ENCODE measurements at regions not wholly inside any gene's neighbourhood (a gene's known extent, or its start where the extent isn't known, plus 50 kb on each side); places are given as distances from the start of the nearest gene placed in this dataset.

DNA sequence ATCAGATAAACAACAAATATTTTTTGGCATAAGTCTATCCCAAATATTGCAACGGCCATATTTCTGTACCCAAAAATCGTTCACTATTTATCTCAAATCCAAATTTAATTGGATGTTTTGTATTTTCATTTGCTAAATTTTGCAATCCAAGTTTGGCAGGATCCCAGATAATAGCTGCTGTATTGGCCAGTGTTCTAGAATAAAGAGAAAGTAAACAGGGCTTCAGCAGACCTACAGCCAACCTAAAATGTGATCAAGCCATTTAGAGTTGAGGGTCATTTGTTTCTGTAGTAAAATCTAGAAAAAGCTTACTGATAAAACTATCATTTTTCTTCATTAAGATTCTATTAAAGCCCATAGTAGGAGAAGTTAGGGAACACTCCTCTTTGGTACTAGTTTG lies 506.6 kb upstream of the PTBP2 start:
- H3K27me3 ChIP-seq (ENCODE audit: control insufficient read depth in 4 of 4, insufficient read depth in 4 of 4, low read length in 3 of 4): no peaks in the 10 kb centered on the region
- H3K9me3 ChIP-seq (ENCODE audit: control insufficient read depth in 4 of 4, low read length in 3 of 4): no peaks in the 10 kb centered on the region
- TF ChIP-seq HNF4G (IDR thresholded peaks at IDR 0.05) (no peak), YY1 (IDR thresholded peaks at IDR 0.05) (peak; percentile 38), FOXA2 (IDR thresholded peaks at IDR 0.05) (peak; percentile 87), NR2F2 (IDR thresholded peaks at IDR 0.05) (no peak), FOXA1 (IDR thresholded peaks at IDR 0.05) (peak; percentile 70)
- TF ChIP-seq, protein P1, sequence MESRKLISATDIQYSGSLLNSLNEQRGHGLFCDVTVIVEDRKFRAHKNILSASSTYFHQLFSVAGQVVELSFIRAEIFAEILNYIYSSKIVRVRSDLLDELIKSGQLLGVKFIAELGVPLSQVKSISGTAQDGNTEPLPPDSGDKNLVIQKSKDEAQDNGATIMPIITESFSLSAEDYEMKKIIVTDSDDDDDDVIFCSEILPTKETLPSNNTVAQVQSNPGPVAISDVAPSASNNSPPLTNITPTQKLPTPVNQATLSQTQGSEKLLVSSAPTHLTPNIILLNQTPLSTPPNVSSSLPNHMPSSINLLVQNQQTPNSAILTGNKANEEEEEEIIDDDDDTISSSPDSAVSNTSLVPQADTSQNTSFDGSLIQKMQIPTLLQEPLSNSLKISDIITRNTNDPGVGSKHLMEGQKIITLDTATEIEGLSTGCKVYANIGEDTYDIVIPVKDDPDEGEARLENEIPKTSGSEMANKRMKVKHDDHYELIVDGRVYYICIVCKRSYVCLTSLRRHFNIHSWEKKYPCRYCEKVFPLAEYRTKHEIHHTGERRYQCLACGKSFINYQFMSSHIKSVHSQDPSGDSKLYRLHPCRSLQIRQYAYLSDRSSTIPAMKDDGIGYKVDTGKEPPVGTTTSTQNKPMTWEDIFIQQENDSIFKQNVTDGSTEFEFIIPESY (IDR thresholded peaks at IDR 0.05): no peak
- H3K9ac ChIP-seq (ENCODE audit: low read depth in 1 of 2, low read length in 2 of 2): no peak overlapping the region
- no peak overlapping the region for H3K4me3 ChIP-seq (ENCODE audit: low read depth in 1 of 3, low read length in 3 of 3)
- no peak for DNase-seq (ENCODE audit: low spot score)
- WGBS: 29% methylated on average over 2 of the region's 2 CpGs
- H3K4me1 ChIP-seq (ENCODE audit: control insufficient read depth in 4 of 4, insufficient read depth in 4 of 4, low read length in 3 of 4): no peaks in the 10 kb centered on the region
- no peaks in the 10 kb centered on the region for H3K36me3 ChIP-seq (ENCODE audit: control insufficient read depth in 4 of 4, insufficient read depth in 3 of 4, low read depth in 1 of 4, low read length in 3 of 4)
- H3K27ac ChIP-seq (ENCODE audit: low read depth in 1 of 2, low read length in 2 of 2): no peak overlapping the region

DNA sequence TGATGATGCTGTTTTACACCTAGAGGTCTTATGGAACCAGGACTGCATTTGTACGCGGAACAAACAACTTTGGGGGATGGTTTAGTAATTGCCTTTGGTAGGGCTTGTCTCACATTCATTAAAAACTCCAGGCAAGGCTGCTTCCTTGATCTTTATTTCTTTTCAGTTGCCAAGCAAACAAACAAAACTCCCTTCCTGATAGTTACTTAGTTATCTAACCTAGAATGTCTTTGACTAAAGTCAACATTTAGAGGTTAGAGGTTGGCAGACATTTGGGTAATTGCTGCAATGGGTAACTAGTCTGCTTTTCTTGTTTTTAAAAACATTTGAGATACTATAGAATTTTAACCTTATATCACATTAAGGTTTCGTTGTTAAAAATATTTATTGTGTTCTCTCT lies 500.9 kb upstream of the PTBP2 start:
- Histone ChIP-seq H3K27me3 (ENCODE audit: control insufficient read depth in 4 of 4, insufficient read depth in 4 of 4, low read length in 3 of 4) (no peaks in the 10 kb centered on the region), H3K4me1 (ENCODE audit: control insufficient read depth in 4 of 4, insufficient read depth in 4 of 4, low read length in 3 of 4) (peaks cover 0 to 3% (median 1%) of the 10 kb centered on the region in 4 donors), H3K9me3 (ENCODE audit: control insufficient read depth in 4 of 4, low read length in 3 of 4) (no peaks in the 10 kb centered on the region), H3K27ac (ENCODE audit: low read depth in 1 of 2, low read length in 2 of 2) (no peak overlapping the region), H3K9ac (ENCODE audit: low read depth in 1 of 2, low read length in 2 of 2) (no peak overlapping the region), H3K4me3 (ENCODE audit: low read depth in 1 of 3, low read length in 3 of 3) (no peak overlapping the region), H3K36me3 (ENCODE audit: control insufficient read depth in 4 of 4, insufficient read depth in 3 of 4, low read depth in 1 of 4, low read length in 3 of 4) (no peaks in the 10 kb centered on the region)
- no peak for DNase-seq (ENCODE audit: low spot score)
- no peak for TF ChIP-seq TAF1 (conservative IDR thresholded peaks at IDR 0.05)
- peak in 1 of 2 donors; percentile 24 for TF ChIP-seq RXRA (IDR thresholded peaks at IDR 0.05)
- TF ChIP-seq, protein P2, sequence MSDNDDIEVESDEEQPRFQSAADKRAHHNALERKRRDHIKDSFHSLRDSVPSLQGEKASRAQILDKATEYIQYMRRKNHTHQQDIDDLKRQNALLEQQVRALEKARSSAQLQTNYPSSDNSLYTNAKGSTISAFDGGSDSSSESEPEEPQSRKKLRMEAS (IDR thresholded peaks at IDR 0.05): no peak
- TF ChIP-seq, protein P3, sequence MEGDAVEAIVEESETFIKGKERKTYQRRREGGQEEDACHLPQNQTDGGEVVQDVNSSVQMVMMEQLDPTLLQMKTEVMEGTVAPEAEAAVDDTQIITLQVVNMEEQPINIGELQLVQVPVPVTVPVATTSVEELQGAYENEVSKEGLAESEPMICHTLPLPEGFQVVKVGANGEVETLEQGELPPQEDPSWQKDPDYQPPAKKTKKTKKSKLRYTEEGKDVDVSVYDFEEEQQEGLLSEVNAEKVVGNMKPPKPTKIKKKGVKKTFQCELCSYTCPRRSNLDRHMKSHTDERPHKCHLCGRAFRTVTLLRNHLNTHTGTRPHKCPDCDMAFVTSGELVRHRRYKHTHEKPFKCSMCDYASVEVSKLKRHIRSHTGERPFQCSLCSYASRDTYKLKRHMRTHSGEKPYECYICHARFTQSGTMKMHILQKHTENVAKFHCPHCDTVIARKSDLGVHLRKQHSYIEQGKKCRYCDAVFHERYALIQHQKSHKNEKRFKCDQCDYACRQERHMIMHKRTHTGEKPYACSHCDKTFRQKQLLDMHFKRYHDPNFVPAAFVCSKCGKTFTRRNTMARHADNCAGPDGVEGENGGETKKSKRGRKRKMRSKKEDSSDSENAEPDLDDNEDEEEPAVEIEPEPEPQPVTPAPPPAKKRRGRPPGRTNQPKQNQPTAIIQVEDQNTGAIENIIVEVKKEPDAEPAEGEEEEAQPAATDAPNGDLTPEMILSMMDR (IDR thresholded peaks at IDR 0.05; ENCODE audit: low read depth, low read length, missing input control): no peak
- peak; percentile 44 for TF ChIP-seq YY1 (IDR thresholded peaks at IDR 0.05)
- TF ChIP-seq, protein P4, sequence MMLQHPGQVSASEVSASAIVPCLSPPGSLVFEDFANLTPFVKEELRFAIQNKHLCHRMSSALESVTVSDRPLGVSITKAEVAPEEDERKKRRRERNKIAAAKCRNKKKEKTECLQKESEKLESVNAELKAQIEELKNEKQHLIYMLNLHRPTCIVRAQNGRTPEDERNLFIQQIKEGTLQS (IDR thresholded peaks at IDR 0.05): no peak
- no peak for TF ChIP-seq FOXA1 (IDR thresholded peaks at IDR 0.05)
- TF ChIP-seq RAD21 (IDR thresholded peaks at IDR 0.05): no peak
- TF ChIP-seq HNF4G (IDR thresholded peaks at IDR 0.05): no peak
- TF ChIP-seq FOXA2 (IDR thresholded peaks at IDR 0.05): peak; percentile 21
- peak; percentile 17 to 39 for TF ChIP-seq HNF4A (conservative IDR thresholded peaks at IDR 0.05)
- TF ChIP-seq GABPA (IDR thresholded peaks at IDR 0.05 in 1 of 2, conservative IDR thresholded peaks at IDR 0.05 in 1 of 2): no peak
- TF ChIP-seq, protein P1 (IDR thresholded peaks at IDR 0.05): no peak
- WGBS: 43% methylated on average over 3 of the region's 3 CpGs

All from liver (tissue), 8 donors.